H1 (cell line): ENCODE measurements at regions not wholly inside any gene's neighbourhood (a gene's known extent, or its start where the extent isn't known, plus 50 kb on each side); places are given as distances from the start of the nearest gene placed in this dataset.

Source experiments
- CTCF ChIA-PET: fragments of 300-600 bp; sonication (Branson Sonifier 250); formaldehyde crosslinking; loops from one replicate; lab custom pipeline; 2021; ENCODE audit not compliant: partially characterized antibody; lab: Charles Lee
- POLR2A ChIA-PET: fragments of 300-600 bp; sonication (Branson Sonifier 250); formaldehyde crosslinking; loops from one replicate; lab custom pipeline; 2021; ENCODE audit warnings: inconsistent platforms; ENCODE audit not compliant: partially characterized antibody; lab: Charles Lee
- DNase-seq, 2 experiments: peaks; one replicate each; pipeline versions ENCODE4 v3.0.0 to v3.0.0-alpha.2; 2010 to 2022; ENCODE audit warnings: low spot score in 2 of 2, low read depth in 1 of 2, mixed read lengths in 1 of 2
- FAIRE-seq: peaks from 2 replicates; lab custom pipeline; 2011; peaks lifted over from hg19 to GRCh38; lab: Jason Lieb, UNC
- H2AFZ ChIP-seq: 2 replicates; pipeline ENCODE4 v1.8.1; 2012; ENCODE audit warnings: low read length, inconsistent platforms
- H2AK5ac ChIP-seq: 2 replicates; pipeline ENCODE4 v1.6.1; 2013; ENCODE audit warnings: low read depth, low read length
- H2BK120ac ChIP-seq: replicated peaks from 2 replicates; pipeline ENCODE3; 2013; ENCODE audit warnings: low read depth, low read length, inconsistent platforms
- H2BK12ac ChIP-seq: 2 replicates; pipeline ENCODE4 v1.6.1; 2013; ENCODE audit warnings: low read depth, low read length
- H2BK15ac ChIP-seq: 2 replicates; pipeline ENCODE4 v1.6.1; 2013; ENCODE audit warnings: low read length
- H2BK20ac ChIP-seq: 2 replicates; pipeline ENCODE4 v1.6.1; 2013; ENCODE audit warnings: low read length
- H2BK5ac ChIP-seq: 2 replicates; pipeline ENCODE4 v1.6.1; 2013; ENCODE audit warnings: low read depth, low read length
- H3K14ac ChIP-seq: 2 replicates; pipeline ENCODE4 v1.6.1; 2013; ENCODE audit warnings: inconsistent platforms; ENCODE audit not compliant: insufficient read length
- H3K18ac ChIP-seq: 2 replicates; pipeline ENCODE4 v1.6.1; 2013; ENCODE audit warnings: low read length; ENCODE audit errors: extremely low read depth
- H3K23ac ChIP-seq: 2 replicates; pipeline ENCODE4 v1.6.1; 2013; ENCODE audit warnings: inconsistent platforms; ENCODE audit not compliant: insufficient read length
- H3K23me2 ChIP-seq: 2 replicates; pipeline ENCODE4 v1.6.1; 2013; ENCODE audit warnings: low read depth, low read length
- H3K27ac ChIP-seq: 2 replicates; pipeline ENCODE4 v1.6.1; 2011; ENCODE audit warnings: low read depth, low read length, inconsistent platforms
- H3K27me3 ChIP-seq, 4 experiments: replicated peaks in 1 of 4; 1 replicate in 1 of 4; 2 replicates in 3 of 4; pipeline versions ENCODE4 v1.6.1 to v1.8.1; 2011 to 2013; ENCODE audit warnings: low read length in 3 of 4, mild to moderate bottlenecking in 3 of 4, inconsistent platforms in 2 of 4, mixed read lengths in 2 of 4, moderate library complexity in 1 of 4; ENCODE audit not compliant: control insufficient read depth in 3 of 4, insufficient read depth in 3 of 4; ENCODE audit errors: extremely low read depth in 1 of 4
- H3K36me3 ChIP-seq, 4 experiments: 2 replicates each; pipeline versions ENCODE4 v1.6.1 to v1.8.1; 2011 to 2013; ENCODE audit warnings: mild to moderate bottlenecking in 4 of 4, low read length in 3 of 4, moderate library complexity in 2 of 4, control low read depth in 1 of 4, inconsistent platforms in 1 of 4; ENCODE audit not compliant: insufficient read depth in 4 of 4, control insufficient read depth in 2 of 4
- H3K4ac ChIP-seq: replicated peaks from 2 replicates; pipeline ENCODE3; 2013; ENCODE audit warnings: low read length, low read depth, mixed read lengths, inconsistent platforms; ENCODE audit not compliant: insufficient read length
- H3K4me1 ChIP-seq, 4 experiments: replicated peaks in 1 of 4; 1 replicate in 1 of 4; 2 replicates in 3 of 4; pipeline versions ENCODE4 v1.6.1 to v1.8.1; 2011 to 2013; ENCODE audit warnings: low read length in 3 of 4, inconsistent platforms in 2 of 4, mixed read lengths in 1 of 4; ENCODE audit not compliant: insufficient read depth in 4 of 4, control insufficient read depth in 3 of 4
- H3K4me2 ChIP-seq, 2 experiments: 2 replicates each; pipeline versions ENCODE4 v1.6.1 to v1.8.1; 2011 to 2013; ENCODE audit warnings: low read depth in 2 of 2, low read length in 2 of 2, control low read depth in 1 of 2, inconsistent platforms in 1 of 2, mild to moderate bottlenecking in 1 of 2; ENCODE audit not compliant: insufficient read depth in 1 of 2
- H3K4me3 ChIP-seq, 4 experiments: fragments of 200-600, 300-600 bp in 1 of 4; sonication (generic), shearing (Covaris generic), sonication (Bioruptor Twin) in 1 of 4; 2 replicates each; pipeline versions ENCODE4 v1.5.1 to v1.8.1; 2011 to 2016; ENCODE audit warnings: low read length in 4 of 4, low read depth in 3 of 4, control low read depth in 2 of 4, inconsistent platforms in 2 of 4, mild to moderate bottlenecking in 2 of 4, mixed read lengths in 1 of 4, moderate library complexity in 1 of 4; ENCODE audit not compliant: insufficient read depth in 2 of 4; ENCODE audit errors: extremely low read depth in 1 of 4
- H3K56ac ChIP-seq: replicated peaks from 2 replicates; pipeline ENCODE3; 2013; ENCODE audit warnings: low read depth, mild to moderate bottlenecking, mixed read lengths, low read length, inconsistent platforms; ENCODE audit not compliant: insufficient read length
- H3K79me1 ChIP-seq: 2 replicates; pipeline ENCODE4 v1.6.1; 2013; ENCODE audit warnings: low read depth, low read length, control low read depth
- H3K79me2 ChIP-seq, 2 experiments: 2 replicates each; pipeline versions ENCODE4 v1.6.1 to v1.8.1; 2012 to 2013; ENCODE audit warnings: low read length in 2 of 2, mild to moderate bottlenecking in 2 of 2, inconsistent platforms in 1 of 2; ENCODE audit not compliant: insufficient read depth in 2 of 2, control insufficient read depth in 1 of 2
- H3K9ac ChIP-seq, 4 experiments: replicated peaks in 1 of 4; 1 replicate in 1 of 4; 2 replicates in 3 of 4; pipeline versions ENCODE4 v1.6.1 to v1.8.1; 2011 to 2013; ENCODE audit warnings: low read depth in 3 of 4, low read length in 3 of 4, control low read depth in 2 of 4, mild to moderate bottlenecking in 2 of 4, moderate library complexity in 2 of 4, inconsistent platforms in 1 of 4; ENCODE audit errors: extremely low read depth in 1 of 4
- H3K9me3 ChIP-seq, 2 experiments: 2 replicates each; pipeline versions ENCODE4 v1.6.1 to v1.8.1; 2012 to 2013; ENCODE audit warnings: mild to moderate bottlenecking in 2 of 2, moderate library complexity in 2 of 2, control low read depth in 1 of 2, inconsistent platforms in 1 of 2, low read depth in 1 of 2, low read length in 1 of 2, mixed read lengths in 1 of 2; ENCODE audit not compliant: insufficient read depth in 2 of 2
- H4K20me1 ChIP-seq, 2 experiments: replicated peaks in 1 of 2; 2 replicates each; pipeline versions ENCODE3 to v1.8.1; 2011 to 2013; ENCODE audit warnings: inconsistent platforms in 2 of 2, low read length in 2 of 2, mild to moderate bottlenecking in 1 of 2; ENCODE audit not compliant: insufficient read depth in 2 of 2, control insufficient read depth in 1 of 2
- H4K5ac ChIP-seq: 2 replicates; pipeline ENCODE4 v1.6.1; 2013; ENCODE audit warnings: low read length, low read depth, mixed read lengths, inconsistent platforms; ENCODE audit not compliant: insufficient read length
- H4K8ac ChIP-seq: 2 replicates; pipeline ENCODE4 v1.8.0; 2013; ENCODE audit warnings: mild to moderate bottlenecking, moderate library complexity, low read length, inconsistent platforms; ENCODE audit not compliant: insufficient read depth; ENCODE audit errors: extremely low read depth
- H4K91ac ChIP-seq: replicated peaks from 2 replicates; pipeline ENCODE3; 2013; ENCODE audit warnings: low read length, mixed read lengths, inconsistent platforms; ENCODE audit not compliant: insufficient read length
- BACH1 ChIP-seq: IDR thresholded peaks from 2 replicates; pipeline ENCODE4 v1.6.1; 2012; ENCODE audit warnings: low read length, improper control_type of control experiment
- CBX8 ChIP-seq: fragments of 300-800, 300-1000 bp; sonication (generic); IDR thresholded peaks from 2 replicates; pipeline ENCODE4 v1.7.1; 2016; ENCODE audit warnings: low read depth, low read length, borderline replicate concordance
- EZH2 ChIP-seq: fragments of 200-600 bp; sonication (generic); IDR thresholded peaks from 2 replicates; pipeline ENCODE4 v1.7.1; 2012; ENCODE audit warnings: low read depth, mild to moderate bottlenecking, moderate library complexity, low read length, inconsistent platforms; ENCODE audit not compliant: severe bottlenecking
- KDM4A ChIP-seq: IDR thresholded peaks from one replicate; pipeline ENCODE4 v1.7.1; 2012; ENCODE audit warnings: low read depth, mild to moderate bottlenecking, moderate library complexity, low read length, inconsistent platforms; ENCODE audit not compliant: severe bottlenecking
- POLR2A ChIP-seq, 2 experiments: IDR thresholded peaks; 1 replicate in 1 of 2; 2 replicates in 1 of 2; pipeline ENCODE4 v1.6.1; 2011; ENCODE audit warnings: low read depth in 2 of 2, low read length in 2 of 2, mild to moderate bottlenecking in 2 of 2; ENCODE audit errors: control extremely low read depth in 1 of 2
- TEAD4 ChIP-seq: IDR thresholded peaks from 2 replicates; pipeline ENCODE4 v1.6.1; 2012; ENCODE audit warnings: low read depth, low read length, inconsistent platforms, mixed read lengths
- WGBS, 2 experiments: shearing (Covaris generic) in 1 of 2; methylation state at CpG; one replicate each; pipeline versions ENCODE4 v1.1.6 to v1.1.7; 2013 to 2015; ENCODE audit warnings: low lambda C conversion rate in 2 of 2, mixed read lengths in 2 of 2, inconsistent platforms in 1 of 2, low coverage in 1 of 2, missing lambda C conversion rate in 1 of 2; ENCODE audit not compliant: insufficient replicate concordance in 2 of 2, insufficient coverage in 1 of 2, insufficient read length in 1 of 2; ENCODE audit errors: extremely low coverage in 1 of 2, missing lambda C conversion rate in 1 of 2; 5-methylcytosine and 5-hydroxymethylcytosine counted together

DNA sequence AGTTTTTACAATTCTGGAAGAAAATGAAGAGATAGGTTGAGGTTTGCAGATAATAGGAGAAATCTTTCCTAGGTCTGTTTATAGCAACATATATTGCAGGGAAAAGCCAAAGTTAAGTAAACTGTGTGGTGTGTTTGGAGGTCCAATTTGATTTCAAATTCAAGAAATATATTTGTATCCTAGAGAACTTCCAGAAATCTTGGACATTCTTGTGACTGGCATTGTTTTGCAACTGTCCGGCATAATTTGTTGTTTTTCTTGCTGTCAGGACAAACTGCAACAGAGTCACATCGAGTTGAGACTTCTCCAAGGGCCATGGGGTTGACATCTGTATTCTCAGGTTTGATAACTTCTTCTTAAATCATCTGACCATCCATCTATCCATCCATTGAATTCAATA lies 170.9 kb upstream of the ZEB2 start:
- POLR2A ChIA-PET, result no interaction called here
- H4K91ac ChIP-seq, result no peak overlapping the region
- no peak overlapping the region for H3K18ac ChIP-seq
- H2AK5ac ChIP-seq, result no peak overlapping the region
- no peaks in the 10 kb centered on the region for H3K36me3 ChIP-seq
- no peak overlapping the region for H3K56ac ChIP-seq
- no peaks in the 10 kb centered on the region for H4K20me1 ChIP-seq
- WGBS, 2 experiments, result 100% methylated on average over 2 of the region's 2 CpGs; no CpG with 5 or more reads in 1 of the 2 experiments
- CTCF ChIA-PET, result no interaction called here
- peaks cover 0 to 1% (median 0%) of the 10 kb centered on the region in 4 experiments; a peak in 1 of 7 replicates for H3K27me3 ChIP-seq
- no peak overlapping the region for H2BK20ac ChIP-seq
- DNase-seq (no peak), FAIRE-seq (no peak)
- no peaks in the 10 kb centered on the region for H3K4me1 ChIP-seq
- no peak overlapping the region for H3K27ac ChIP-seq
- H4K8ac ChIP-seq, result no peak overlapping the region
- no peak overlapping the region for H2BK15ac ChIP-seq
- no peaks in the 10 kb centered on the region for H3K79me2 ChIP-seq
- no peaks in the 10 kb centered on the region for H3K9me3 ChIP-seq
- no peak overlapping the region for H3K23ac ChIP-seq
- H2AFZ ChIP-seq, result no peak overlapping the region
- H3K14ac ChIP-seq, result no peak overlapping the region
- no peak overlapping the region for H2BK12ac ChIP-seq
- H2BK5ac ChIP-seq, result no peak overlapping the region
- no peak overlapping the region for H3K4me2 ChIP-seq
- H3K4me3 ChIP-seq, result no peak overlapping the region
- H3K23me2 ChIP-seq, result no peaks in the 10 kb centered on the region
- no peak overlapping the region for H3K4ac ChIP-seq
- H3K79me1 ChIP-seq, result no peaks in the 10 kb centered on the region
- no peak overlapping the region for H3K9ac ChIP-seq
- H4K5ac ChIP-seq, result no peak overlapping the region
- TF ChIP-seq EZH2, result no peak
- no peak for TF ChIP-seq TEAD4
- no peak for TF ChIP-seq KDM4A
- TF ChIP-seq BACH1, result no peak
- no peak for TF ChIP-seq POLR2A (IDR thresholded peaks at IDR 0.05; ENCODE audit: control extremely low read depth in 1 of 2, low read depth in 2 of 2, low read length in 2 of 2)
- no peak for TF ChIP-seq CBX8
- H2BK120ac ChIP-seq, result no peak overlapping the region
